GM18508 (cell line): ENCODE measurements at regions not wholly inside any gene's neighbourhood (a gene's known extent, or its start where the extent isn't known, plus 50 kb on each side); places are given as distances from the start of the nearest gene placed in this dataset.
A peak's percentile ranks its signal among the peaks of the same experiment; 100 is the strongest.

ENCODE experiments used
- ATAC-seq: cut with Tn5 transposase; IDR thresholded peaks from one replicate; pipeline ENCODE4 v1.9.1; 2021; ENCODE audit warnings: moderate number of reproducible peaks; ENCODE audit not compliant: insufficient read depth, unreplicated experiment

DNA sequence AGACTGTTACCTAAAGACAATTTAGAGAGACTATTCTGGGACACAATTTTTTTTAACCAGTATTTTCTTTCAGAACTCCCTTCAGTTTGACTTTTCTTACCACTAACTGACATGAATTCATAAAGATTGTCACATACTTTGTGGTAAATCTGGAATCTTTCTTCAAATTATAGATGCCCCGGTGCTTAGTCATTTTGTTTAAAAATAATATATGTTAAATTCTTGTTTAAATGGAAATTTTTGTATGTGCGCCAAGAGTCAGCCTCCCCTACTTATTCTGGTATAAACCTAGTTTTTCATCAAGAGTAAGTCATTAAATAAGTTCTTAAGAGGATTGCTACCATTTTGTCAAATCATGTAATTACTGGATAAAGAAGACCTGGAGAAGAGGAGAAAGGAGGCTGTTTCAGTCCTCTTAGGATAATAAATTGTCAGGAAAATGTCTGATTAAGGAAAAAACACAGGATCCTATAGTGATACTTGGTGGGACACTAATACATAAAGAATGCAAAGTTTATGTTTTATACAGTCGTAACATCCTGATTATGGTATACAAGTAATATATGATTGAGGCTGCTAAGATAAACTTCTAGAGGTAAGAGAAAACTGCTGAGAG, 424.4 kb downstream of the PMP22 start:
- ATAC-seq = no peak

DNA sequence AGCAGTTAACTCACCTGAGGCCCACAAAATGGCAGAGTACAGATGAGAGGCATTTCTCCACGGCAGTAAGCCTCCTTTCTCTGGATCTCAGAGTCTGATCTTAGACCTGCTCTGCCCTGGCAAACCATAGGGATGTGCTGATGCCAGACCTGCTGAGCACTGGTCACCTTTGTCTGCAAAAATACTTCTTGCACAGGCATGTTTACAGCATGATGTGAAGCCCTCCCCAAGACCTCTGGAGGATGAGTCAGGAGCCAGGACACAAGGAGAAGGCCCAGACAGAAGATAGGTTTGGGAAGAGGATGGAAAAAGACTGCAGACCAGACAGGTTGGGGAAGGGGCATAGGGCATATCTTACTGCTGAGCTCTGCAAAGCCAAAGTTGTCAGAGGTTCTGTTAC, 426.6 kb downstream of the PMP22 start:
- ATAC-seq = no peak

DNA sequence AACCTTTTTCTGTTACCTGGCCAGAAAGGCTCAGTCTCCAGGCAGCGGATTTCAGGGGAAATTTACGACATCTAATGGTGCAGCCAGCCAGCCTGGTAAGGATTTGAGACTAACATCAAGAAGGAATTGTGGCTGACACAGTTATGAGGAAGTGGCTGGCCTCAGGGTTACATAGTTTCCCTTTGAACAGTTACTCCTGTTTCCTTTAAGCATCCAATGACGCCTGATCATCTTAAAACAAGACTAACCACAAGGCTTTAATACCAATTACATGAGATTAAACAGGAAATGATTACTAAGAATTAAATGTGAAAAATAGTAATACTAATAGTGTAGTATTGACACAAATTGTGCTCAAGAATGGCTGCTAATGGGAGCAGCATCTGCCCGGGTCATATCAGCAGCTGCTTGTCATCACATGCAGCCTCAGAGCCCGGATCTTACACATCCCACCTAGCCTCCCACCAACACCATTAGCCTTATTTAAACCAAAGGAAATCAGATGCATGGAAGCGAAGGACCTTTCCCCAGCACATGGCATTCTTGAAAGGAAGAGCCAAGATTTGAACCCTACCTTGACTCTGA, 431.8 kb downstream of the PMP22 start:
- ATAC-seq = no peak

DNA sequence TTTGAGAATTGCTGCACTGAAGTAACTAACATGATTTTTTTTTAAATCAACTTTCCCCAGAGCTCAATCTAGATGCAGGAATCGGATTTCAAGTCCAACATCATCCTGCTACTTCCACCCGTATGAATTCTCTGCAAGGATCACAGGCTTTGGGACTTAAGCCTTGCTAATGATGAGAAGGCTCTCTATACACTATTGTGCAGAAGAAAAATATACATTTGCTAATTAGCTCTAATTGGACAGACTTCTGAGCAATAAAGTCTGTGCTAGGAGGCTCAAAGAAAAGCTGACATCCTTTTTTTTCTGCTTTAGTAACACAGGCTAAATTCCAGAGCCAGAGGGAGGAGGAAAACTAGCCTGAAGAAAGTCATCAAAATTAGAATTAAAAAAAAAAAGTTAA, 433.6 kb downstream of the PMP22 start:
- ATAC-seq = no peak

DNA sequence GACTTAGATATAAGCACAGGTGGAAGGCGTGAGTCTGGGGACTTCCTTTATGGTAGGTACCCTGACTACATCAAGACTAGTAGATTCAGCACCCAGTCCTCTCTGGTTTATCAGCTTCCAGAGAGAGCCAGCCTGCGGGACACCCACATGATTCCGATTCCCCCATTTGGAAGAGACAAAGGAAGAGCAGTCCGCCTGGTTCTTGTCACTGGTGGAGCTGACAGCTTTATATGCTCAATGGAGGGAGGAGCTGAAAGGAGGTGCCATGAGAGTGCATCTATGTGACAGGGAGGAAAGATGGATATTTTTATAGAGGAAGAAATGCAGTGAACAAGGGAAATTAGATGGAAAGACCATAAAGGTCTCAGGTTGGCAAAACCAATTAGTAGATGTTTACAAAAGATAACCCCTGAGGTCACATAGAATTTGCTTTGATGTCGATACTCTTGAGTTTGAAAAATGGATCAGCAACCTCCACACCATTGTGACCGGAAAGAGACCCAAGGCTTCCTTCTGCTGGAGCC, 437.7 kb downstream of the PMP22 start:
- no peak for ATAC-seq

DNA sequence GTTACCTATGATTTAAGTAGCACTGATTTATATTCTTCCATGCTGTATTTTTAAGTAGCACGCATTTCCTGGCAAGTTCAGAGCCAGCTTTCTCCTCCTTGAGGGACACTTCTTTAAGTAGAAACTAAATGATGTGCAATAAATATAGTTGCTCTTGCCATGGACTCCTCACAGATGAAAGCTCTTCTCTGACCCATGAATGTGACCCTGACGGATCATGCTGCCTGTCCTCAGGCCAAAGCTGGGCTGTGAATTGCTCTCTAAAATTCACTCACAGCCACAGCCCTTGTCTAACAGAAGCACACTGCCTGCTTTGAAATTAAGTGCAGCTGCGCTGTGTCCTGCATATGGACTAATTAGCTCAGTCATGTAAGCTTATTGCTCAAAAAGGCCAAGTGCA, 438.8 kb downstream of the PMP22 start:
- ATAC-seq = no peak

DNA sequence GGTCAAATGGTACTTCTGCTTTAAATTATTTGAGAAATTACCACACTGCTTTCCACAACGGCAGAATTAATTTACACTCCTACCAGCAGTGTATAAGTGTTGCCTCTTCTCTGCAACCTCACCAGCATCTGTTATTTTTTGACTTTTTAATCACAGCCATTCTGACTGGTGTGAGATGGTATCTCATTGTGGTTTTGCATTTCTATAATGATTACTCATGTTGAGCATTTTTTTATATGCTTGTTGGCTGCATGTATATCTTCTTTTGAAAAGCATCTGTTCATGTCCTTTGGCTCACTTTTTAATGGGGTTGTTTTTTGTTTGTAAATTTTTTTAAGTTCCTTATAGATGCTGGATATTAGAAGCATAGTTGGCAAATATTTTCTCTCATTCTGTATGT, 446.7 kb downstream of the PMP22 start:
- no peak for ATAC-seq

DNA sequence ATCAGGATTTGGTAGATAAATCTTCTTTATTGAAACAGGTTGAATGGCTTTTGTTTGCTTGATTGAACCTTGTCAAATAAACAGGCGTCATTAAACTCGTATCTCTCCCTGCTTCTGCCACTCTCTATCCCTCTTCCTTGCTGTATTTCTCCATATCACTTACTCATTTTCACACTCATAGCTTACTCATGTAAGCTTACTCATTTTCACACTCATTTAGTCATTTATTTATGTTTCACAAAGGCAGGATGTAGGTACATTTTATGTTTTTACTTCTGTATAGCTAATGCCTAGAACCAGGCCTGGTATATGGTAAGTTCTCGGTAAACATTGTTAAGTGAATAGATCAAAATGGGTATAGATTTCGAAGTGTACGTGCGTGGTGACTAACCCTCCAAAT, 450.0 kb downstream of the PMP22 start:
- ATAC-seq = no peak

DNA sequence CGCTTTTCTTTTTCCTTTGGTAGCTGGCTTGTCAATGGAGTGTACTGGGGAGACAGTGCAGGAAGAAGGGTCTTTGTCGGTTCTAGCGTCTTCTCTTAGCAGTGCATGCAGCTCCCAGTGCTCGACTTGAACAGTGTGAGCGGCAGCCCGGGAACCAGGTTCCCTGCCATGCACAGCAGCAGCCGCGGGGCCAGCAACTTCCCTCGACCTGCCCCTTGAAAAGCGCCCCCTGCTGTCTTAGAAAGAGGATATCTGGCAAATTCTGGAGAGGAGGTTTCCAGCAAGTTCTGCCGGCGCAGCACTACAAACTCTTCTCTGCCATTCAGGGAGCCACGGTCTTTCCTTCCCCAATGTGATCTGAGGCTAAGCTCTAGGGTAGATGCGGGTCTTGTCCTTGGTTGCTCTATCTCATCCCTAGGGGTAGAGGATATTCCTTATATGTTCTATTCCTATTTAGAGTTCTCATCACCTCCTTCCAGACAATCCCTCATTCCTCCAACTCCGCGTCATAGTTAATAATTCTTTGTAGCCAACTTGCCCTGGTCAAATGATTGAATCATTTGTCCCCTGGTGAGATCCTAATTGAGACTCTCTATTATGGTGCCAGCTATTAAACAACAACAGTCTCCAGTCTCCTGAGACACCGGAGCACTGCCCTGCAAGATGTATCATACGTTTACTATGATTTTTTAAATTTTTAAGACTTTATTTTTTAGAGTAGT, 451.3 kb downstream of the PMP22 start:
- no peak for ATAC-seq

DNA sequence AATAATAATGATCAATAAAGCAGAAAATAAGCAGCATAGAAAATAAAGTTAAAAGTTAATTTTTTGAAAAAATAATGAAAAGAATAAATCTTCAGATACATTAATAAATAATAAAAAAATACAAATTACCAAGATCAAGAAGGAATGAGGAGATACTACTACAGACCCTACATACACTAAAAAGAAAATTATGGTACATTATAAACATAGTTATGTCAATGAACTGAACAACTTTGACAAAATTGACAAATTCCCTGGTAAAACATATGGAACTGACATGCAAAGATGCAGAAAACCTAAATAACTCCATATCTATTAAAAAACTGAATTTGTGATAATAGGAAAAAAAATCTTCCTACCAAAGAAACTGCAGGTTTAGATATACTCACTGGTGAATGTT, 456.7 kb downstream of the PMP22 start:
- ATAC-seq = no peak

DNA sequence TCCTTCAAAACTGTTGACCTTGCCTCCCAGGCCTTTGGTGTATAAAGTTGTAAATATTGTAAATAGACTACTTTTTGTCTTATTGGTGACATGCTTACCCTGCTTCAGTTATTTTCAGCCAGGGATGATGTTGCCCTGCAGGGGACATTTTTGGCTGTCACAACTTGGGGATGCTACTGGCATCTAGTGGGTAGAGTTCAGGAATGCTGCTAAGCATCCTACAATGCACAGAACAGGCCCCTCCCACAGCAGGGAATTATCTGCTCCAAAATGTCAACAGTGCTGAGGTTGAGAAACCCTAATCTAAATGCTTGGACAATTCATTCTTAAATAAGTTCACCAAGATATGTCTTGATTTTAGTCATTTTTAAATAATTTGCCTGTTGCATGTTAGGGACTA, 459.8 kb downstream of the PMP22 start:
- no peak for ATAC-seq

DNA sequence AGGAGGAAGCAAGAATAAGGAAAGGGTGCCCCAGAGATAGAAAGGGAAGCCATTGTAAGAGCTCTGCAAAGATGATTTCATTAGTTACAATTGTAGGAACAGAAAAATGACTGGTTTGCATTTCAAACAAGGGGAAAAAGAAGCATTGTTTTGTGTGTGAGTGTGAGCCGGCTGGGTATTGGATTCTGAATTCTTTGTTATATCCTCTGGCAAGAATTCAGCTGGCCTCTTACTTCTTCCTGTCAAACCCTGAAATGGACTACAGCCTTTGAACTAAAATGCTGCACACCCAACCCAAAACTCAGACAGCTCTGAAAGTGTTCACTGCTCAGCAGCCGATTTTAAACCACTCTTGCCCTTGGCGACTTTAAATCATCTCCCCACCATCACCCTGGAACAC, 461.3 kb downstream of the PMP22 start:
- no peak for ATAC-seq

DNA sequence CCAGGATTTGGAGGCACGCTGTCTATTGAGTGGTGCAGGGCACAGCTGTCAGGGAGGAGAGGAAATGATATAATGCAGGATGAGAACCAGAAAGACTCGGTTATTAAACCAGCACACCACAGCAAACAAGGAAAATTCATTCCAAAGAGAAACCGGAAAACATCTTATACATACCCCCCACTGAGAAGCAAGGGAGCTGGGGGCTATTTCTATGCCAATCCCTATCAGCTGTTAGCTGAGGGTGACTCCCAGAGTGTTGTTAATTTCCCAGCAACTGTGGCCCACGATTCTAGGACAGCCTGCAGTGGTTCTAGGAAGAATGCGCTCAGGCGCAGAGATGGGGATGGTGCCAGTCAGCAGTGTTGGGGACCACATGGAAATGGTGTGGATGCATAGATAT, 467.3 kb downstream of the PMP22 start:
- ATAC-seq = no peak

DNA sequence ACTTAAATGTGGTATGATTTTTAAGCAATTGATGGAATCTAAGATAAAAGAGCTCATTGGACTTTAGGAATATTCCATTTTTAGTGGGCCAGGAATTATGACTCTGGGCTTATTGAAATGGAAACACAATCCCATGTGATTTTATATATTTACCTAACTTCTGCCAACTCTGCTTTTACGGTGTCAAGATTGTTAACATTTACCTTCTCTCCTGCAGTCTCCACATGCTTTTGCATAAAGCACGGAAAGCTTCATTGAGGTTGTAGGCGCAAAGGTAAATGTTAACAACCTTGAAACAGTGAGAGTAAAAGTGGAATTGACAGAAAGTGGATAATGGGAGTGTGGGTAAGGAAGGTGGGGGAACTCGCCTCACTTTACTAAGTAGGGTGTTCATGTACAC, 468.1 kb downstream of the PMP22 start:
- ATAC-seq = no peak

DNA sequence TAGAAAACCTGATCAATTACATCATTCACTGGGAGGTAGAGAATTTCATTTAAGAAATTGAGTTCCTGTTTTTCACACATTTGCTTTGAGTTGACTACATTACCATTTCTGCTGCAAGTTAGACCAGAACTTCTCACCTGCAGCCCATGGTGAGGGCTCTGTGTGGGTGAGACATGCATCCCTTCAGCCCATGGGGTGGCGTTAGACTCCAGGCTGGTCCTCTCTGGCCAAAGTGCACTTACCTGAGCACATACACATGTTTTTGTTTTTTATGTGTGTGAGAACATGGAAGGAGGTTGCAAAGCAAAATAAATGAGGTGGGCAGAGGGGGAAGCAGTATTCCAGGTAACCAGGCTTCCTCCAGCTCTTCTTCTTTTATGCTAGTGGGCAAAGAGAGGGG, 470.2 kb downstream of the PMP22 start:
- no peak for ATAC-seq

DNA sequence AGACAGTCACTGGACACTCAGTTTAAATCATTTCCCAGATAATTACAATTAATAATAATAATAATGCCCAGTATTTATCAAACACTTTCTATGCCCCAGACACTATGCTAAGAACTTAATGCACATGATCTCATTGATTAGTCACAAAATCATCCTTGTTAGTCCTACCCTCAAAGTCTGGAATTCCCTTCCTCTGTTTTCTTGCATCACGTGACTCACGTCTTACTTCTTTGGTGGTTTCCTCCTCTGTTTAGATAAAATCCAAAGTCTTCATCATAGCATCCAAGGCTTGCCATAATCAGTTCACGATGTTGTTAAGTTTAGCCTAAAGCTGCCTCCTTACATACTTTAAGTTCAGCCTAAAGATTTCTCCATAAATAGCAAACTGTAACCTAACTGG, 471.9 kb downstream of the PMP22 start:
- no peak for ATAC-seq

DNA sequence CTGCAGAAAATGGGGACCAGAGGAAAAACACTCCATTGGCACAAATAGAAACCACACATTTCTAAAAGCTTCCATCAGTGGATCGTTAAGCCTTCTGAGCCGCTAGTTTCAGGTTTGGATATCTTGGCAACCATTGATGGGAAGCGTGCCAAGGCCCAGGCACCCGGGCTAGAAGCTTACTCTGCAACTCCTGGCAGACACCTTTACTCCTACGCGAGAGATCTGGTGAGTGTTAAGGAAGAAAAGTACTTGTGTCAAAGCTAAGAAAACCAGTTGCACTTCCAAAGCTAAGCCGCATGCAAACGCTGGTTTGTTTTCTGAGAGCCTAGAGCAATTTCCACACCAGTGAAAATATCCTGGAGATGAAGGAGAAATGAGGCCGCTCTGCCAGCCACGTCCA, 472.4 kb downstream of the PMP22 start:
- ATAC-seq = no peak

DNA sequence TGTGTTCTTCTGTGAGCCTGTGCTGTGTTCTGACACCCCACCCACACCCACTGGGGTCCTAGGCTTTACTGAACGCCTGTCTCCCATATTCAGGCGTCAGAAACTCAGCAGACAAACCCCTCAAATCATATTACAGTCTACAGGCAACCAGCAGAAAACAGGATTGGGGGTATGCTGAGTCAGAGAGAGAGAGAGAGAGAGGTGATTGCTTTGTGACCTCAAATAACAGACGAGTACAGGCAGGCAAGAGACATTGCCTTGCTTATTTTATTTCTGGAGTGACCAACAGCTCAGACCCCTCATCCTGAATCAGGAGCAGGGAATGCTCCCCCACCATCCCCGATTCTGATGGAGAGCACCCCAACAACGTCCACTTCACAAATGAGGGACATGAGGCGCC, 473.9 kb downstream of the PMP22 start:
- ATAC-seq = no peak

DNA sequence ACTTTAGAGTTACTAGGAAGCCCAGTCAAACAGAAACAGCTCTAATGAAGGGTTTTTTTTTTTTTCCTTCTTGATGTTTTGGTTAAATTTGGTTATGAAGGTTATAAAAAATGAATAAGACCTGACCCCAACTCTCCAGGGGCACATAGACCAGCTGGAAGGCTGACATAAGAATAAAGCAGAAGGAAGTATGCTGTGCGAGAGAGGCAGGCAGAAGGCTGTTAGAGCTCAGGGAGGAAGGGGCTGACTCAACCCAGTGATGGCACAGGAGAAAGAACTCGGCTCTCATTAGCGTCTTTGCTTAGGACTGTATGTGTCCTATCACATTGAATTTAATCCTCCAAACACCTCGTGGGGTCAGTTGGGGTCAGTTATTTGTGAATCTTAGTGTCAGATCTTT, 474.6 kb downstream of the PMP22 start:
- ATAC-seq = no peak

DNA sequence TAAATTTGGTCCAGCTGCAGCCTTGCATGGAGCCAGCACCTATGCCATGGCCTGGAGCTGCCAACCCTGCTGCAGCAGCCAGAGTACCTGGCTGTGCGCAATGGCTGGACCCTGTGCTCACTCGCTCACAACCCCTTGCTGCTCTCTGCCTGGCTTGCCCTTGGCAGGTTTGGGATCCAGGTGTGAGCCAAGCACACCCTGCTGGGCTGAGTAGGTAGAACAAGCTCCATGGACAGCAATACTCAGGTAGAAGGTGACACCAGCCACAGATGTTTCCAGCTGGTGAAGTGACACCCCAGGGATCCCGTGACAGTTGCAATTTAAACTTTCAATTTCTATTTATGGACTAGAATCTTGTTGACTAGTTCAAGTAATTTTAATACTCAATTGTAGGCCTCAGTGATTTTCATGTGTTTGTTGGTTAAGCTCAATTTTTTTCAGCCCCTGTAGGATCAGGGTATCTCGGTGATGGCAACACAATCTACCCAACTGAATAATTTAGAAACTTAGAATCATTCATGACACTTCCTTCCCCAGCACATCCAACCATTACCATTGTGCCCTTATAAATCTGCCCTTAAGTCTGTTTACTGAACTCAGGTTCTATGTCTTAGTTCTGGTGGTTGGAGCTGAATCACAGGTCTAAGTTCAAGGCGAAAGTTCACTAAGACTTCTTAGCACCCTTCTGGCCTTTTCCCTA, 480.0 kb downstream of the PMP22 start:
- ATAC-seq = peak; percentile 70

DNA sequence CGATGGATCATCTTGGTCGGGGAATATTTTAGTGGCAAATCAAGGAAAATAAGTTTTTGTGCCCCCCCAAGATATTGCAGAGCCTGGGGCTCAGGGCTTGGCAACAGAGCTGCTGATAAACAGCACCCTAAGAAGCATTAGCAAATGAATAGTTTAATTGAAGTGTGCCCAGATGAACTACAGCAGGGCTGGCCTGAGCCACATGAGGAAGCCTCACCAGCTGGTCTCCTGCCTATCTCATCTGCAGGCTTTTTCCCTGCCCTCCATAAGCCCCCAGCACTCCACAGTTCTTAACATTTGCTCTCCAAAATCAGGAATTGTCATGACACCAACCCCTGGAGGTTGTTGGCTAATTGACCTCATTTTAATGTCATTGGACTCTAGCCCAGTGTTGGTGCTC, 480.2 kb downstream of the HS3ST3B1 start:
- no peak for ATAC-seq
